ENCODE measurements at regions not wholly inside any gene's neighbourhood (a gene's known extent, or its start where the extent isn't known, plus 50 kb on each side); places are given as distances from the start of the nearest gene placed in this dataset.

DNA sequence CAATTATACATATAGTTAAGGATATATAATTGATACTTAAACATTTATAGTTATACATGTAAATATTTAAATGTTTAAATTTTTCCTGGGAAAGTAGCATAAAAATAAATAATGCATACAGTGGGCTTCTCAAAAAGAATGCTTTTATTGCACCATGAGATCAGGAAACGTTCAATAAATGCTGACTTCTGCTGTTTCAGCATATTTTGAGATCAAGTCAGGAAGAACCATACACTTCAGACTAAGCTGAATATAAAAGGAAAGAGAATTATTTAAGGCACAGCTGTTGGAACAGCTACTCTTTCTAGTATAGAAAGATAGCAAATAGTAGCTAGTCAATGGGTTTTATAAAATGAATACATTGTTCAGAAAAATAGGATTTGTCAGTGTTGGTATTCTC lies 1462.3 kb upstream of the CADM2 start:
- no peak for TF ChIP-seq YY1 (IDR thresholded peaks at IDR 0.05; ENCODE audit: extremely low read depth, insufficient replicate concordance, low read depth, low read length)
- TF ChIP-seq, protein P1, sequence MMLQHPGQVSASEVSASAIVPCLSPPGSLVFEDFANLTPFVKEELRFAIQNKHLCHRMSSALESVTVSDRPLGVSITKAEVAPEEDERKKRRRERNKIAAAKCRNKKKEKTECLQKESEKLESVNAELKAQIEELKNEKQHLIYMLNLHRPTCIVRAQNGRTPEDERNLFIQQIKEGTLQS (IDR thresholded peaks at IDR 0.05): no peak
- Histone ChIP-seq H3K9me3 (ENCODE audit: control insufficient read depth in 1 of 2, insufficient read depth in 1 of 2, low read depth in 1 of 2, low read length in 2 of 2) (peaks cover 12 to 15% of the 10 kb centered on the region in 2 experiments; a peak in 3 of 4 replicates), H3K27me3 (ENCODE audit: insufficient read depth, low read length) (no peaks in the 10 kb centered on the region), H2AFZ (ENCODE audit: low read depth, low read length, poor library complexity, severe bottlenecking) (no peak overlapping the region), H3K9ac (ENCODE audit: low read length) (no peak overlapping the region), H4K20me1 (ENCODE audit: insufficient read depth) (no peaks in the 10 kb centered on the region), H3K36me3 (ENCODE audit: control insufficient read depth in 1 of 2, insufficient read depth in 2 of 2, low read length in 2 of 2) (no peaks in the 10 kb centered on the region), H3K4me2 (ENCODE audit: low read length) (no peak overlapping the region), H3K4me3 (replicated peaks in 1 of 2; ENCODE audit: low read depth in 1 of 2, low read length in 2 of 2) (no peak overlapping the region), H3K9me2 (ENCODE audit: insufficient read depth) (no peaks in the 10 kb centered on the region), H3K27ac (ENCODE audit: low read depth, low read length) (no peak overlapping the region), H3K4me1 (ENCODE audit: control insufficient read depth in 1 of 2, insufficient read depth in 2 of 2, low read length in 2 of 2) (no peaks in the 10 kb centered on the region), H3K79me2 (ENCODE audit: insufficient read depth, low read length) (no peaks in the 10 kb centered on the region)
- DNase-seq (ENCODE audit: low read depth, low spot score) (no peak), ATAC-seq (no peak)
- intact Hi-C loops (cut with micrococcal nuclease): no loop called here
- RAD21 ChIA-PET (ENCODE audit: low non-redundant PET in 1 of 2, low total read pairs in 2 of 2, uncharacterized antibody in 2 of 2, unreplicated experiment in 2 of 2): no interaction called here
- CTCF ChIA-PET: no interaction called here
- no TSS peak for BruUV-seq (replicated peaks)
- POLR2A ChIA-PET: no interaction called here

- no peaks in the 10 kb centered on the region for H3K4me1 ChIP-seq (ENCODE audit: control insufficient read depth in 1 of 2, insufficient read depth in 2 of 2, low read length in 2 of 2)
- no peaks in the 10 kb centered on the region for H3K9me2 ChIP-seq (ENCODE audit: insufficient read depth)
- no peaks in the 10 kb centered on the region for H4K20me1 ChIP-seq (ENCODE audit: insufficient read depth)
- H3K4me3 ChIP-seq (replicated peaks in 1 of 2; ENCODE audit: low read depth in 1 of 2, low read length in 2 of 2): no peak overlapping the region
- TF ChIP-seq FOSL1 (IDR thresholded peaks at IDR 0.05; ENCODE audit: low read depth): no peak
- no peak for TF ChIP-seq TCF7L2 (IDR thresholded peaks at IDR 0.05; ENCODE audit: borderline replicate concordance, extremely low read depth, insufficient read depth, insufficient read length)
- TF ChIP-seq SRF (IDR thresholded peaks at IDR 0.05; ENCODE audit: low read depth): no peak
- TF ChIP-seq JUND (IDR thresholded peaks at IDR 0.05): no peak
- TF ChIP-seq ZFX (IDR thresholded peaks at IDR 0.05): no peak
- no peaks in the 10 kb centered on the region for H3K27me3 ChIP-seq (ENCODE audit: insufficient read depth, low read length)
- H3K79me2 ChIP-seq (ENCODE audit: insufficient read depth, low read length): no peaks in the 10 kb centered on the region
- H3K27ac ChIP-seq (ENCODE audit: low read depth, low read length): no peak overlapping the region
- DNase-seq (ENCODE audit: low read depth, low spot score) (no peak), ATAC-seq (no peak)
- RAD21 ChIA-PET (ENCODE audit: low non-redundant PET in 1 of 2, low total read pairs in 2 of 2, uncharacterized antibody in 2 of 2, unreplicated experiment in 2 of 2): no interaction called here
- no peaks in the 10 kb centered on the region for H3K36me3 ChIP-seq (ENCODE audit: control insufficient read depth in 1 of 2, insufficient read depth in 2 of 2, low read length in 2 of 2)
- no TSS peak for BruUV-seq (replicated peaks)
- H2AFZ ChIP-seq (ENCODE audit: low read depth, low read length, poor library complexity, severe bottlenecking): no peak overlapping the region
- intact Hi-C loops (cut with micrococcal nuclease): no loop called here
- POLR2A ChIA-PET: no interaction called here
- H3K9ac ChIP-seq (ENCODE audit: low read length): no peak overlapping the region
- H3K9me3 ChIP-seq (ENCODE audit: control insufficient read depth in 1 of 2, insufficient read depth in 1 of 2, low read depth in 1 of 2, low read length in 2 of 2): peaks cover 12 to 26% of the 10 kb centered on the region in 2 experiments; a peak in 2 of 4 replicates
- H3K4me2 ChIP-seq (ENCODE audit: low read length): no peak overlapping the region
- CTCF ChIA-PET: no interaction called here
These were observed 1460.3 kb upstream of the CADM2 start for GRCh38 chr3:83498361-83499016.
